ENCODE measurements at regions not wholly inside any gene's neighbourhood (a gene's known extent, or its start where the extent isn't known, plus 50 kb on each side); places are given as distances from the start of the nearest gene placed in this dataset.

- no peak for TF ChIP-seq CTCF (IDR thresholded peaks at IDR 0.05)
- no peak for TF ChIP-seq POLR2A (IDR thresholded peaks at IDR 0.05)
Measured at GRCh38 chr17:70871180-70871818, 702.0 kb downstream of the KCNJ2 start.

Data from uterus (tissue), 2 donors.